BE2C (cell line): ENCODE measurements at regions not wholly inside any gene's neighbourhood (a gene's known extent, or its start where the extent isn't known, plus 50 kb on each side); places are given as distances from the start of the nearest gene placed in this dataset.

Experiments used
- DNase-seq: peaks from one replicate; pipeline ENCODE4 v3.0.0-alpha.2; 2020
- H3K27me3 ChIP-seq: fragments of 250-450 bp; sonication (Bioruptor Pico); 2 replicates; pipeline ENCODE4 v1.5.1; 2020; ENCODE audit warnings: mild to moderate bottlenecking
- H3K36me3 ChIP-seq: fragments of 250-450 bp; sonication (Bioruptor Pico); 2 replicates; pipeline ENCODE4 v1.5.1; 2020; ENCODE audit warnings: mild to moderate bottlenecking
- H3K4me1 ChIP-seq: fragments of 250-450 bp; sonication (Bioruptor Pico); 2 replicates; pipeline ENCODE4 v1.5.1; 2020
- H3K4me3 ChIP-seq: 2 replicates; pipeline ENCODE4 v1.5.1; 2011; ENCODE audit warnings: low read depth, low read length
- H3K9me3 ChIP-seq: fragments of 250-450 bp; sonication (Bioruptor Pico); 2 replicates; pipeline ENCODE4 v1.5.1; 2020
- TF ChIP-seq, protein P1 (sequence below): IDR thresholded peaks from 2 replicates; pipeline ENCODE4 v1.5.1; 2012; ENCODE audit warnings: mild to moderate bottlenecking, low read depth, low read length

- H3K36me3 ChIP-seq = no peaks in the 10 kb centered on the region
- no peaks in the 10 kb centered on the region for H3K9me3 ChIP-seq
- no peak for DNase-seq
- H3K4me3 ChIP-seq = no peak overlapping the region
- TF ChIP-seq, protein P1, sequence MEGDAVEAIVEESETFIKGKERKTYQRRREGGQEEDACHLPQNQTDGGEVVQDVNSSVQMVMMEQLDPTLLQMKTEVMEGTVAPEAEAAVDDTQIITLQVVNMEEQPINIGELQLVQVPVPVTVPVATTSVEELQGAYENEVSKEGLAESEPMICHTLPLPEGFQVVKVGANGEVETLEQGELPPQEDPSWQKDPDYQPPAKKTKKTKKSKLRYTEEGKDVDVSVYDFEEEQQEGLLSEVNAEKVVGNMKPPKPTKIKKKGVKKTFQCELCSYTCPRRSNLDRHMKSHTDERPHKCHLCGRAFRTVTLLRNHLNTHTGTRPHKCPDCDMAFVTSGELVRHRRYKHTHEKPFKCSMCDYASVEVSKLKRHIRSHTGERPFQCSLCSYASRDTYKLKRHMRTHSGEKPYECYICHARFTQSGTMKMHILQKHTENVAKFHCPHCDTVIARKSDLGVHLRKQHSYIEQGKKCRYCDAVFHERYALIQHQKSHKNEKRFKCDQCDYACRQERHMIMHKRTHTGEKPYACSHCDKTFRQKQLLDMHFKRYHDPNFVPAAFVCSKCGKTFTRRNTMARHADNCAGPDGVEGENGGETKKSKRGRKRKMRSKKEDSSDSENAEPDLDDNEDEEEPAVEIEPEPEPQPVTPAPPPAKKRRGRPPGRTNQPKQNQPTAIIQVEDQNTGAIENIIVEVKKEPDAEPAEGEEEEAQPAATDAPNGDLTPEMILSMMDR = no peak
- H3K27me3 ChIP-seq = no peaks in the 10 kb centered on the region
- H3K4me1 ChIP-seq = no peaks in the 10 kb centered on the region
Measured at GRCh38 chr1:9425859-9426258, 113.4 kb upstream of the SLC25A33 start.

DNA sequence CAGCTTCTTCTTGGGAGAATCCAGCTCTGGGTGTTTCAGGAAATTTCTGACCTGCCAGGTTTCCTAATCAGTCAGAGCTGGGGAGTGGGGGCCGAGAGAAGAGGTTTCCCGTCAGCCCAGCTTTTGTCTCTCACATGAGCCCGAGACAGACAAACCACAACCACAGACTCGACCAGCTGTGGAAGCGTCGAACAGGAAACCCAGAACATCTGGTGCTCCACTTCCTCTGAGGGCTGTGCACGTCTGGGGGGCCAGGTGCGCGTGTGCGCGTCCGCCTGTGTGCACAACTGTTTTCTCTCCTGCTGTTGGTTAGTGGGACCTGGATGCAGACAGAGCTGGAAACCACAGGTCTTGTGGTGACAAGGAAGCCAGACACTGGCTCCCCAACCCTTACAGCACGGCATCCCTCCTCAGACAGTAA lies 113.0 kb upstream of the SLC25A33 start:
- no peaks in the 10 kb centered on the region for H3K9me3 ChIP-seq
- no peak overlapping the region for H3K4me3 ChIP-seq
- H3K36me3 ChIP-seq = no peaks in the 10 kb centered on the region
- TF ChIP-seq, protein P1 = no peak
- H3K4me1 ChIP-seq = no peaks in the 10 kb centered on the region
- no peaks in the 10 kb centered on the region for H3K27me3 ChIP-seq
- no peak for DNase-seq

DNA sequence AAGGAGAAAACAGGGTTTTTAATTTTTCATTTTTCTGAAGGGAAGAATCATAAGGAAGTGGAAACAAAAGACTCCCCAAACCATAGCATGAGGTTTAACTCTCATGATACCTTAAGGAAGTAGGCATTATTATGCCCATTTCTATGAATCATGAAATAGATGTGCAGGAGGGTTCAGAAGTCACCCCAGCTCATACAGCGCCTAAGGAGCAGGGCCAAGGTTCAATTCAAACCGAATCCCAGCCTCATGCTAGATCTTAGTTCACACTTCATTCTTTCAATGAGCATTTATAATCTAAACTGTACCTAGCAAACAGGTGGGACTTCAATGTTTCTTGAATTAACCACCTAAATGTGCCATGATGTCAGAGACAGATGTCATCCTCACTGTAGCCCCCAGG lies 111.9 kb upstream of the SLC25A33 start:
- H3K4me3 ChIP-seq = no peak overlapping the region
- TF ChIP-seq, protein P1 = no peak
- no peaks in the 10 kb centered on the region for H3K36me3 ChIP-seq
- no peak for DNase-seq
- no peaks in the 10 kb centered on the region for H3K9me3 ChIP-seq
- no peaks in the 10 kb centered on the region for H3K4me1 ChIP-seq
- H3K27me3 ChIP-seq = no peaks in the 10 kb centered on the region

DNA sequence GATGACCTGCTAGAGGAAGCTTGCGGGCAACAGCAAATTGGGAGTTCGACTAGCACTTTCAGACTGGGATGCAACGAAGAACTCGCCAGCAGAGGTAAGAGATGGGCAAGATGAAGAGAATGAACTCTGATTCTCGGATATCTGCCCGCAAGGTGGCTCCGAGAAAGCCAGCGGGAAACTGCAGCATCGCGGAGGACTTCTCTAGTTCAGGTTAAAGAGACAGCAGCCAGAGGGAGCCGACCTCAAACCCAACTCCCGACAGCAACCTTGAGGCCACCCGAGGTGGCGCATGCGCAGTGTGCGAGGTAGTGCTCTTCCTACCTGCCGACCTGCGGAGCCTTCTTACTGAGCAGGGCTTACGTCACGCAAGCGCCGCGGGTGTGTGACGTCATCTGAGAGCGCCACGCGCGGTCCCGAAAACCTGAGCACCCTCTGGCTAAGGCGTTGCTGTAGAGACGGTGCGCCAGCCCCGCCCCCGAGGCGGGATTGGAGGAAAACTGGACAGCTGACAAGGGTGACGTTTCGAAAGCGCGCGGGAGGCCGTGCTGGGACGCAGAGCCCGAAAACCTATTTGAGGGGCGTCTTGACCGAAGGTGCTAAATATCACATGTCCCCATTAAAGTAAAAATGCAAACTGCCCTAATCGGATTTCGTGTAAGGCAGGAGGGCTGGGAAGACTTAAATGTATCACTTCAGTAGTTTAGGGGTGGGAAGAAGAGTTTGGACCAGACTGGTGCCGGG lies 110.5 kb upstream of the SLC25A33 start:
- H3K9me3 ChIP-seq = no peaks in the 10 kb centered on the region
- peak overlapping the region; percentile 73 for H3K4me3 ChIP-seq
- no peaks in the 10 kb centered on the region for H3K4me1 ChIP-seq
- H3K27me3 ChIP-seq = no peaks in the 10 kb centered on the region
- DNase-seq = peak; percentile 93
- H3K36me3 ChIP-seq = no peaks in the 10 kb centered on the region
- TF ChIP-seq, protein P1 = peak; percentile 11; the same call in 1 of the 2 replicates

- Histone ChIP-seq H3K36me3 (no peaks in the 10 kb centered on the region), H3K4me3 (peak overlapping the region; percentile 73), H3K27me3 (no peaks in the 10 kb centered on the region), H3K9me3 (no peaks in the 10 kb centered on the region), H3K4me1 (no peaks in the 10 kb centered on the region)
- DNase-seq = no peak
- TF ChIP-seq, protein P1 = no peak
Measured at GRCh38 chr1:9429342-9429711, 109.9 kb upstream of the SLC25A33 start.

GRCh38 chr1:9434247-9435152 lies 104.8 kb upstream of the SLC25A33 start:
- Histone ChIP-seq H3K36me3 (no peaks in the 10 kb centered on the region), H3K9me3 (no peaks in the 10 kb centered on the region), H3K4me3 (no peak overlapping the region), H3K27me3 (no peaks in the 10 kb centered on the region), H3K4me1 (no peaks in the 10 kb centered on the region)
- no peak for DNase-seq
- TF ChIP-seq, protein P1 = no peak
